GM23338 (cell line): ENCODE measurements at regions not wholly inside any gene's neighbourhood (a gene's known extent, or its start where the extent isn't known, plus 50 kb on each side); places are given as distances from the start of the nearest gene placed in this dataset.

ENCODE experiments used
- ATAC-seq: fragments of 200-7000 bp; cut with Tn5 transposase; 3 replicates; pipeline ENCODE4 v1.9.1; 2020
- DNase-seq: peaks from one replicate; pipeline ENCODE4 v3.0.0-alpha.2; 2015; ENCODE audit warnings: low spot score
- H2AFZ ChIP-seq: fragments of 200-600 bp; sonication (generic); 2 replicates; pipeline ENCODE4 v1.8.0; 2016; ENCODE audit warnings: antibody characterized with exemption, mild to moderate bottlenecking, moderate library complexity
- H3F3A ChIP-seq: fragments of 200-600 bp; sonication (generic); replicated peaks from 2 replicates; pipeline ENCODE4 v1.8.0; 2017; ENCODE audit warnings: antibody characterized with exemption, mixed run types, low read depth
- H3K27ac ChIP-seq: fragments of 200-600 bp; sonication (generic); 2 replicates; pipeline ENCODE4 v1.6.1; 2016; ENCODE audit warnings: low read depth
- H3K27me3 ChIP-seq: fragments of 200-600 bp; sonication (generic); 2 replicates; pipeline ENCODE4 v1.8.0; 2016; ENCODE audit warnings: mild to moderate bottlenecking, mixed run types, moderate library complexity; ENCODE audit not compliant: insufficient read depth
- H3K36me3 ChIP-seq: fragments of 200-600 bp; sonication (generic); 2 replicates; pipeline ENCODE4 v1.8.0; 2016; ENCODE audit warnings: mild to moderate bottlenecking; ENCODE audit not compliant: insufficient read depth
- H3K4me1 ChIP-seq: fragments of 200-600 bp; sonication (generic); 2 replicates; pipeline ENCODE4 v1.8.0; 2016; ENCODE audit warnings: mild to moderate bottlenecking, moderate library complexity; ENCODE audit not compliant: insufficient read depth
- H3K4me2 ChIP-seq: fragments of 200-600 bp; sonication (generic); 2 replicates; pipeline ENCODE4 v1.7.1; 2017; ENCODE audit warnings: mixed run types
- H3K4me3 ChIP-seq: fragments of 200-600 bp; sonication (generic); 2 replicates; pipeline ENCODE4 v1.6.1; 2016; ENCODE audit warnings: mixed run types
- H3K79me2 ChIP-seq: fragments of 200-600 bp; sonication (generic); replicated peaks from 2 replicates; pipeline ENCODE4 v1.8.0; 2017; ENCODE audit warnings: mild to moderate bottlenecking; ENCODE audit not compliant: insufficient read depth
- H3K9me2 ChIP-seq: fragments of 200-600 bp; sonication (generic); 2 replicates; pipeline ENCODE4 v1.8.0; 2017; ENCODE audit not compliant: insufficient read depth
- H4K20me1 ChIP-seq: fragments of 200-600 bp; sonication (generic); replicated peaks from 2 replicates; pipeline ENCODE4 v1.8.0; 2017; ENCODE audit warnings: mild to moderate bottlenecking; ENCODE audit not compliant: insufficient read depth
- H3K27ac Mint-ChIP-seq: 2 replicates; pipeline ENCODE4 v1.8.0; 2020; ENCODE audit warnings: inconsistent platforms, mild to moderate bottlenecking, moderate library complexity, mixed read lengths
- H3K27me3 Mint-ChIP-seq: 3 replicates; pipeline ENCODE4 v1.8.0; 2022; ENCODE audit warnings: low read depth, mild to moderate bottlenecking, moderate library complexity, mixed read lengths, inconsistent platforms; ENCODE audit not compliant: insufficient read depth, poor library complexity
- H3K36me3 Mint-ChIP-seq: 3 replicates; pipeline ENCODE4 v1.8.0; 2021; ENCODE audit warnings: low read depth, mild to moderate bottlenecking, inconsistent platforms, moderate library complexity, mixed read lengths
- H3K4me1 Mint-ChIP-seq: 3 replicates; pipeline ENCODE4 v1.8.0; 2020; ENCODE audit warnings: mild to moderate bottlenecking, inconsistent platforms, mixed read lengths
- H3K4me3 Mint-ChIP-seq: 3 replicates; pipeline ENCODE4 v1.8.0; 2021; ENCODE audit warnings: moderate library complexity, mild to moderate bottlenecking, inconsistent platforms, mixed read lengths
- H3K9me3 Mint-ChIP-seq: 3 replicates; pipeline ENCODE4 v1.8.0; 2020; ENCODE audit warnings: moderate library complexity, mild to moderate bottlenecking, inconsistent platforms, mixed read lengths
- CREB1 ChIP-seq: fragments of 250-450 bp; sonication (Bioruptor Pico); IDR thresholded peaks from 2 replicates; pipeline ENCODE4 v1.5.0; 2020; ENCODE audit warnings: low read depth, mild to moderate bottlenecking, moderate library complexity
- EZH2 ChIP-seq: fragments of 200-600 bp; sonication (generic); IDR thresholded peaks from one replicate; pipeline ENCODE4 v1.8.0; 2017; ENCODE audit warnings: antibody characterized with exemption, mild to moderate bottlenecking, low read depth; ENCODE audit not compliant: unreplicated experiment
- EZH2phosphoT487 ChIP-seq: fragments of 200-600 bp; sonication (generic); IDR thresholded peaks from one replicate; pipeline ENCODE4 v1.8.1; 2018; ENCODE audit warnings: antibody characterized with exemption; ENCODE audit not compliant: unreplicated experiment
- JUNB ChIP-seq: IDR thresholded peaks from one replicate; pipeline ENCODE4 v1.6.1; 2016; ENCODE audit warnings: antibody characterized with exemption; ENCODE audit not compliant: unreplicated experiment
- NANOG ChIP-seq: IDR thresholded peaks from 2 replicates; pipeline ENCODE4 v1.6.1; 2016; ENCODE audit warnings: antibody characterized with exemption, borderline replicate concordance
- POLR2AphosphoS5 ChIP-seq: IDR thresholded peaks from 2 replicates; pipeline ENCODE4 v1.6.1; 2016; ENCODE audit warnings: antibody characterized with exemption, low read depth
- STAT1 ChIP-seq: IDR thresholded peaks from one replicate; pipeline ENCODE4 v1.6.1; 2016; ENCODE audit warnings: antibody characterized with exemption; ENCODE audit not compliant: unreplicated experiment
- ZNF114 ChIP-seq: fragments of 250-450 bp; sonication (Bioruptor Pico); IDR thresholded peaks from 2 replicates; pipeline ENCODE4 v1.5.0; 2020; ENCODE audit warnings: mild to moderate bottlenecking, moderate library complexity
- ZNF331 ChIP-seq: fragments of 250-450 bp; sonication (Bioruptor Pico); IDR thresholded peaks from 2 replicates; pipeline ENCODE4 v1.5.0; 2020; ENCODE audit warnings: low read depth, mild to moderate bottlenecking, moderate library complexity
- TF ChIP-seq, protein P1 (sequence below): fragments of 250-450 bp; sonication (Bioruptor Pico); IDR thresholded peaks from 2 replicates; pipeline ENCODE4 v1.5.0; 2020; ENCODE audit warnings: mild to moderate bottlenecking, moderate library complexity
- TF ChIP-seq, protein P2 (sequence below), 2 experiments: fragments of 200-600 bp in 1 of 2; sonication (generic) in 1 of 2; conservative IDR thresholded peaks; 2 replicates each; pipeline versions ENCODE4 v1.5.1 to v1.6.1; 2016 to 2017; ENCODE audit warnings: antibody characterized with exemption in 2 of 2, low read depth in 2 of 2, mild to moderate bottlenecking in 2 of 2, moderate library complexity in 1 of 2
- TF ChIP-seq, protein P3 (sequence below): IDR thresholded peaks from one replicate; pipeline ENCODE4 v1.6.1; 2018; ENCODE audit warnings: antibody characterized with exemption; ENCODE audit not compliant: unreplicated experiment
- TF ChIP-seq, protein P4 (sequence below): IDR thresholded peaks from 2 replicates; pipeline ENCODE4 v1.6.1; 2016; ENCODE audit warnings: antibody characterized with exemption

DNA sequence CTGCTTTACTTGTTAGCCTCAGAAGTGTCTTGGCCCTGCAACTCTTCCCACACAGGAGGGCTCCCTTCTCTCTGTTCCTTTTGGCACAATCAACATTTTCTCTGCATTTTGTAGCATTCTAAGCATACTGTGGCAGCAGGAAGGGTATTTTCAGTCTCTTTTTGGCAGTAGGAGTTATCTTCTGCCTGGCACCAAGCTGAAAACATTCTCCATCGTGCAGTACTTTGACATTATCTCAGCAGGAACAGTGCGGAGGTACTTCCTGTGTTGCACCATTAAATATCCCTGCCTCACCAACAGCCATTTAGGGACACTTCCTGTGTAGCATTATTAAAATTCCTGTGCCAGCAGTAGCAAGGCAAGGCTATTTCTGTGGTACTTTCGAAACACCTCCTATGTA is 233.2 kb upstream of the SEMA6D start:
- TF ChIP-seq EZH2phosphoT487: no peak
- TF ChIP-seq, protein P1, sequence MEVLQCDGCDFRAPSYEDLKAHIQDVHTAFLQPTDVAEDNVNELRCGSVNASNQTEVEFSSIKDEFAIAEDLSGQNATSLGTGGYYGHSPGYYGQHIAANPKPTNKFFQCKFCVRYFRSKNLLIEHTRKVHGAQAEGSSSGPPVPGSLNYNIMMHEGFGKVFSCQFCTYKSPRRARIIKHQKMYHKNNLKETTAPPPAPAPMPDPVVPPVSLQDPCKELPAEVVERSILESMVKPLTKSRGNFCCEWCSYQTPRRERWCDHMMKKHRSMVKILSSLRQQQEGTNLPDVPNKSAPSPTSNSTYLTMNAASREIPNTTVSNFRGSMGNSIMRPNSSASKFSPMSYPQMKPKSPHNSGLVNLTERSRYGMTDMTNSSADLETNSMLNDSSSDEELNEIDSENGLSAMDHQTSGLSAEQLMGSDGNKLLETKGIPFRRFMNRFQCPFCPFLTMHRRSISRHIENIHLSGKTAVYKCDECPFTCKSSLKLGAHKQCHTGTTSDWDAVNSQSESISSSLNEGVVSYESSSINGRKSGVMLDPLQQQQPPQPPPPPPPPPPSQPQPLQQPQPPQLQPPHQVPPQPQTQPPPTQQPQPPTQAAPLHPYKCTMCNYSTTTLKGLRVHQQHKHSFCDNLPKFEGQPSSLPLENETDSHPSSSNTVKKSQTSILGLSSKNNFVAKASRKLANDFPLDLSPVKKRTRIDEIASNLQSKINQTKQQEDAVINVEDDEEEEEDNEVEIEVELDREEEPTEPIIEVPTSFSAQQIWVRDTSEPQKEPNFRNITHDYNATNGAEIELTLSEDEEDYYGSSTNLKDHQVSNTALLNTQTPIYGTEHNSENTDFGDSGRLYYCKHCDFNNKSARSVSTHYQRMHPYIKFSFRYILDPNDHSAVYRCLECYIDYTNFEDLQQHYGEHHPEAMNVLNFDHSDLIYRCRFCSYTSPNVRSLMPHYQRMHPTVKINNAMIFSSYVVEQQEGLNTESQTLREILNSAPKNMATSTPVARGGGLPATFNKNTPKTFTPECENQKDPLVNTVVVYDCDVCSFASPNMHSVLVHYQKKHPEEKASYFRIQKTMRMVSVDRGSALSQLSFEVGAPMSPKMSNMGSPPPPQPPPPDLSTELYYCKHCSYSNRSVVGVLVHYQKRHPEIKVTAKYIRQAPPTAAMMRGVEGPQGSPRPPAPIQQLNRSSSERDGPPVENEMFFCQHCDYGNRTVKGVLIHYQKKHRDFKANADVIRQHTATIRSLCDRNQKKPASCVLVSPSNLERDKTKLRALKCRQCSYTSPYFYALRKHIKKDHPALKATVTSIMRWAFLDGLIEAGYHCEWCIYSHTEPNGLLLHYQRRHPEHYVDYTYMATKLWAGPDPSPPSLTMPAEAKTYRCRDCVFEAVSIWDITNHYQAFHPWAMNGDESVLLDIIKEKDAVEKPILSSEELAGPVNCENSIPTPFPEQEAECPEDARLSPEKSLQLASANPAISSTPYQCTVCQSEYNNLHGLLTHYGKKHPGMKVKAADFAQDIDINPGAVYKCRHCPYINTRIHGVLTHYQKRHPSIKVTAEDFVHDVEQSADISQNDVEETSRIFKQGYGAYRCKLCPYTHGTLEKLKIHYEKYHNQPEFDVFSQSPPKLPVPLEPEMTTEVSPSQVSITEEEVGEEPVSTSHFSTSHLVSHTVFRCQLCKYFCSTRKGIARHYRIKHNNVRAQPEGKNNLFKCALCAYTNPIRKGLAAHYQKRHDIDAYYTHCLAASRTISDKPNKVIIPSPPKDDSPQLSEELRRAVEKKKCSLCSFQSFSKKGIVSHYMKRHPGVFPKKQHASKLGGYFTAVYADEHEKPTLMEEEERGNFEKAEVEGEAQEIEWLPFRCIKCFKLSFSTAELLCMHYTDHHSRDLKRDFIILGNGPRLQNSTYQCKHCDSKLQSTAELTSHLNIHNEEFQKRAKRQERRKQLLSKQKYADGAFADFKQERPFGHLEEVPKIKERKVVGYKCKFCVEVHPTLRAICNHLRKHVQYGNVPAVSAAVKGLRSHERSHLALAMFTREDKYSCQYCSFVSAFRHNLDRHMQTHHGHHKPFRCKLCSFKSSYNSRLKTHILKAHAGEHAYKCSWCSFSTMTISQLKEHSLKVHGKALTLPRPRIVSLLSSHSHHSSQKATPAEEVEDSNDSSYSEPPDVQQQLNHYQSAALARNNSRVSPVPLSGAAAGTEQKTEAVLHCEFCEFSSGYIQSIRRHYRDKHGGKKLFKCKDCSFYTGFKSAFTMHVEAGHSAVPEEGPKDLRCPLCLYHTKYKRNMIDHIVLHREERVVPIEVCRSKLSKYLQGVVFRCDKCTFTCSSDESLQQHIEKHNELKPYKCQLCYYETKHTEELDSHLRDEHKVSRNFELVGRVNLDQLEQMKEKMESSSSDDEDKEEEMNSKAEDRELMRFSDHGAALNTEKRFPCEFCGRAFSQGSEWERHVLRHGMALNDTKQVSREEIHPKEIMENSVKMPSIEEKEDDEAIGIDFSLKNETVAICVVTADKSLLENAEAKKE (CRISPR knock-in tag): no peak
- TF ChIP-seq POLR2AphosphoS5: no peak
- TF ChIP-seq, protein P2, sequence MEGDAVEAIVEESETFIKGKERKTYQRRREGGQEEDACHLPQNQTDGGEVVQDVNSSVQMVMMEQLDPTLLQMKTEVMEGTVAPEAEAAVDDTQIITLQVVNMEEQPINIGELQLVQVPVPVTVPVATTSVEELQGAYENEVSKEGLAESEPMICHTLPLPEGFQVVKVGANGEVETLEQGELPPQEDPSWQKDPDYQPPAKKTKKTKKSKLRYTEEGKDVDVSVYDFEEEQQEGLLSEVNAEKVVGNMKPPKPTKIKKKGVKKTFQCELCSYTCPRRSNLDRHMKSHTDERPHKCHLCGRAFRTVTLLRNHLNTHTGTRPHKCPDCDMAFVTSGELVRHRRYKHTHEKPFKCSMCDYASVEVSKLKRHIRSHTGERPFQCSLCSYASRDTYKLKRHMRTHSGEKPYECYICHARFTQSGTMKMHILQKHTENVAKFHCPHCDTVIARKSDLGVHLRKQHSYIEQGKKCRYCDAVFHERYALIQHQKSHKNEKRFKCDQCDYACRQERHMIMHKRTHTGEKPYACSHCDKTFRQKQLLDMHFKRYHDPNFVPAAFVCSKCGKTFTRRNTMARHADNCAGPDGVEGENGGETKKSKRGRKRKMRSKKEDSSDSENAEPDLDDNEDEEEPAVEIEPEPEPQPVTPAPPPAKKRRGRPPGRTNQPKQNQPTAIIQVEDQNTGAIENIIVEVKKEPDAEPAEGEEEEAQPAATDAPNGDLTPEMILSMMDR (conservative IDR thresholded peaks at IDR 0.05; ENCODE audit: low read depth in 2 of 2): no peak
- TF ChIP-seq, protein P3, sequence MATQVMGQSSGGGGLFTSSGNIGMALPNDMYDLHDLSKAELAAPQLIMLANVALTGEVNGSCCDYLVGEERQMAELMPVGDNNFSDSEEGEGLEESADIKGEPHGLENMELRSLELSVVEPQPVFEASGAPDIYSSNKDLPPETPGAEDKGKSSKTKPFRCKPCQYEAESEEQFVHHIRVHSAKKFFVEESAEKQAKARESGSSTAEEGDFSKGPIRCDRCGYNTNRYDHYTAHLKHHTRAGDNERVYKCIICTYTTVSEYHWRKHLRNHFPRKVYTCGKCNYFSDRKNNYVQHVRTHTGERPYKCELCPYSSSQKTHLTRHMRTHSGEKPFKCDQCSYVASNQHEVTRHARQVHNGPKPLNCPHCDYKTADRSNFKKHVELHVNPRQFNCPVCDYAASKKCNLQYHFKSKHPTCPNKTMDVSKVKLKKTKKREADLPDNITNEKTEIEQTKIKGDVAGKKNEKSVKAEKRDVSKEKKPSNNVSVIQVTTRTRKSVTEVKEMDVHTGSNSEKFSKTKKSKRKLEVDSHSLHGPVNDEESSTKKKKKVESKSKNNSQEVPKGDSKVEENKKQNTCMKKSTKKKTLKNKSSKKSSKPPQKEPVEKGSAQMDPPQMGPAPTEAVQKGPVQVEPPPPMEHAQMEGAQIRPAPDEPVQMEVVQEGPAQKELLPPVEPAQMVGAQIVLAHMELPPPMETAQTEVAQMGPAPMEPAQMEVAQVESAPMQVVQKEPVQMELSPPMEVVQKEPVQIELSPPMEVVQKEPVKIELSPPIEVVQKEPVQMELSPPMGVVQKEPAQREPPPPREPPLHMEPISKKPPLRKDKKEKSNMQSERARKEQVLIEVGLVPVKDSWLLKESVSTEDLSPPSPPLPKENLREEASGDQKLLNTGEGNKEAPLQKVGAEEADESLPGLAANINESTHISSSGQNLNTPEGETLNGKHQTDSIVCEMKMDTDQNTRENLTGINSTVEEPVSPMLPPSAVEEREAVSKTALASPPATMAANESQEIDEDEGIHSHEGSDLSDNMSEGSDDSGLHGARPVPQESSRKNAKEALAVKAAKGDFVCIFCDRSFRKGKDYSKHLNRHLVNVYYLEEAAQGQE: no peak
- no peak for TF ChIP-seq JUNB
- TF ChIP-seq NANOG: no peak
- no peak for TF ChIP-seq ZNF114 (CRISPR knock-in tag)
- no peak for TF ChIP-seq EZH2
- no peak for TF ChIP-seq STAT1
- TF ChIP-seq, protein P4, sequence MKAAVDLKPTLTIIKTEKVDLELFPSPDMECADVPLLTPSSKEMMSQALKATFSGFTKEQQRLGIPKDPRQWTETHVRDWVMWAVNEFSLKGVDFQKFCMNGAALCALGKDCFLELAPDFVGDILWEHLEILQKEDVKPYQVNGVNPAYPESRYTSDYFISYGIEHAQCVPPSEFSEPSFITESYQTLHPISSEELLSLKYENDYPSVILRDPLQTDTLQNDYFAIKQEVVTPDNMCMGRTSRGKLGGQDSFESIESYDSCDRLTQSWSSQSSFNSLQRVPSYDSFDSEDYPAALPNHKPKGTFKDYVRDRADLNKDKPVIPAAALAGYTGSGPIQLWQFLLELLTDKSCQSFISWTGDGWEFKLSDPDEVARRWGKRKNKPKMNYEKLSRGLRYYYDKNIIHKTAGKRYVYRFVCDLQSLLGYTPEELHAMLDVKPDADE: no peak
- TF ChIP-seq CREB1 (CRISPR knock-in tag): no peak
- no peak for TF ChIP-seq ZNF331
- Histone ChIP-seq H3K79me2 (no peaks in the 10 kb centered on the region), H2AFZ (peak overlapping the region; percentile 94), H4K20me1 (no peaks in the 10 kb centered on the region), H3K36me3 (no peaks in the 10 kb centered on the region), H3K27me3 (no peaks in the 10 kb centered on the region), H3K9me2 (no peaks in the 10 kb centered on the region), H3K4me3 (no peak overlapping the region), H3K4me1 (0 out of 2 replicates have a peak, but pooled peaks cover 7% of the 10 kb centered on the region), H3K27ac (no peak overlapping the region), H3K4me2 (no peak overlapping the region), H3F3A (no peaks in the 10 kb centered on the region)
- DNase-seq: peak; percentile 32
- Mint-ChIP-seq H3K4me1 (peaks cover 8% of the 10 kb centered on the region; the same call in 2 of the 3 replicates), H3K9me3 (no peaks in the 10 kb centered on the region), H3K27ac (peak overlapping the region; percentile 24; the same call in 1 of the 2 replicates), H3K27me3 (no peaks in the 10 kb centered on the region), H3K4me3 (no peak overlapping the region), H3K36me3 (no peaks in the 10 kb centered on the region)
- ATAC-seq: no peak
